Astrocyte of the cerebellum (primary cell): ENCODE measurements at regions not wholly inside any gene's neighbourhood (a gene's known extent, or its start where the extent isn't known, plus 50 kb on each side); places are given as distances from the start of the nearest gene placed in this dataset.

ENCODE experiments used
- DNase-seq: peaks from one replicate; pipeline ENCODE4 v3.0.0-alpha.2; 2011; ENCODE audit warnings: low read depth
- H3K4me3 ChIP-seq: 2 replicates; pipeline ENCODE4 v1.5.1; 2011; ENCODE audit warnings: mild to moderate bottlenecking, low read depth, low read length, moderate library complexity
- CTCF ChIP-seq: IDR thresholded peaks from 2 replicates; pipeline ENCODE4 v1.5.1; 2012; ENCODE audit warnings: low read length, low read depth, moderate library complexity, mild to moderate bottlenecking; ENCODE audit errors: missing control alignments
- in situ Hi-C: cut with HindIII; loops from 2 replicates; pipeline ENCODE4 v1.10.0; 2017; ENCODE audit warnings: low sequenced_read_pairs

DNA sequence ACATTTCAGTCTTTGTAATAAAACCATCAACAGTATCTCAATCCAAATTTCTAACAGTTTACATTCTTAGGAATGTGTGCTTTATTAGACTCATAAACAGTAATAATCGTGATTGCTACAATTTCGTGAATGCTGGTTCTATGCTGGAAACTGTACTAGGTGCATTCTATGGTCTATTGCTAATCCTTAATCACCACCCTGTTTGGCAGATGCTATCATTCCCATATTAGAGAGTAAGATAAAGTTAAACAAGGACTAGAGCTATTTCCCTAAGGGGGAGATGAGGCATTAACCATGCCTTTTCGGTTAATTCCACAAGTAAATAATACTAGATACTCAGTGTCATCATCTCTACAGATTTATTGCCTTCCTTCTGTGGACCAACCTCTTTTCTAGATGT lies 244.0 kb downstream of the PAX3 start:
- H3K4me3 ChIP-seq: no peak overlapping the region
- no peak for DNase-seq
- no peak for TF ChIP-seq CTCF
- in situ Hi-C loops: no loop called here

DNA sequence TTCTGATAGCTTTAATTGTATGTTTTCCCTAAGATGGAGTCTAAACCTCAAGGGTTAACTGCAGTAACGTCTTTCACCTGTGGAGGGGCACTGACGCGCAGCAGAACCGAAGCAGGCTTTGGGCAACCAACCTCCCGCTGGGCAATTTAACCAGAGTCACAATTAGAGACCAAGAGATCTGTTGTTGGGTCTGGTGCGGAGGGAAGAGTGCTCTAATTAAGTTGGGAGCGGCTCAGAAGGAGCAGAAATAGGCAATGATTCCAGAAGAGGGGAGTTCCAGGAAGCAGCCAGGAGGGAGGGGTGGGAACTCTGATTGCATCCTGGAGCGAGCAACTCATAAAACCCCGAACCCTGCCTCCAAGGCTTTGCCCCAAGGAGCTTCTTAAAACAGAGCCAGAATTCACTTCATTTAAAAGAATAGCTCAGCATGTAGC lies 245.8 kb downstream of the PAX3 start:
- TF ChIP-seq CTCF: peak; percentile 67
- no peak overlapping the region for H3K4me3 ChIP-seq
- in situ Hi-C loops: no loop called here
- no peak for DNase-seq

DNA sequence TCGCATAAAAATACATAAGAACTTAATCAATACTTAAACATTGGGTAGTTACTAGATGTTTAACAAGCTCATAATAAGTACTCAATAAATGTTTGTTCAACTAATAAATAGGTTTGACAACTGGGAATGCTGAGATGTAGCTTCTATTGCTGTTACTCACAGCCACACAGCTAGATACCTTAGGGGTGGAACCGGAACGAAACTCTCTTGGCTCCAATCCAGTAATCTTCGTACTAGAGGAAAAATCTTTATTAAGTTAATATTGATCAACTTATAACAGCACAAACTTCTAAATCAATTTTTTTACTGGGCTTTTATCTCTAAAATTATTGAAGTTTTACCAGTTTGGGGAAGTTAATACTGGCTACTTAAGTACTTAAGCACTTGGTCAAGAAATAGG lies 247.8 kb downstream of the PAX3 start:
- TF ChIP-seq CTCF: no peak
- no peak overlapping the region for H3K4me3 ChIP-seq
- in situ Hi-C loops: no loop called here
- DNase-seq: no peak

GRCh38 chr2:222049946-222050345 lies 248.9 kb downstream of the PAX3 start:
- no peak for TF ChIP-seq CTCF
- no peak overlapping the region for H3K4me3 ChIP-seq
- DNase-seq: peak; percentile 20
- in situ Hi-C loops: loop anchor here (25.0 kb wide), 2 partner anchors 262 to 562 kb away; a partner anchor contains a TSS

DNA sequence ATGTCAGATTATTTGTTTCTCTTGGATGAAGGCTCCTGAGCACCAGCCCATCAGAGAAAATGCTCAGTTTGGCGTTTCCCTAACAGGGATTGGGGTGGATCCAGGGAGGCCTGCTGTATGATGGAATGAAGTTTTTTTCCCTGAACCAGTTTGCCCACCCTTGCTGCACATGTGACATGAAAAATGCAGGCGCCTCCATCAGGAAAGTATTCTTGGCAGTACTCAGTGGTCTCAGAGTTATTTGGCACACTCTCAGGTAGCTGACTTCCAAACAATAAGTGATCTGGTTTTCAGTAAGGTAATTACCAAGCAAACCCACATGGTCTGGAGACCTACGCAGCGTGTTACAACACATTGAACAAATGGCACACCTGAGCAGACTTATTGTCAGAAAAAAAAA lies 254.9 kb downstream of the PAX3 start:
- no peak overlapping the region for H3K4me3 ChIP-seq
- DNase-seq: no peak
- in situ Hi-C loops: loop anchor here (25.0 kb wide), 2 partner anchors 268 to 568 kb away; a partner anchor contains a TSS
- no peak for TF ChIP-seq CTCF

GRCh38 chr2:222042666-222043065 lies 256.1 kb downstream of the PAX3 start:
- no peak for TF ChIP-seq CTCF
- in situ Hi-C loops: loop anchor here (25.0 kb wide), 2 partner anchors 270 to 570 kb away; a partner anchor contains a TSS
- DNase-seq: no peak
- no peak overlapping the region for H3K4me3 ChIP-seq

DNA sequence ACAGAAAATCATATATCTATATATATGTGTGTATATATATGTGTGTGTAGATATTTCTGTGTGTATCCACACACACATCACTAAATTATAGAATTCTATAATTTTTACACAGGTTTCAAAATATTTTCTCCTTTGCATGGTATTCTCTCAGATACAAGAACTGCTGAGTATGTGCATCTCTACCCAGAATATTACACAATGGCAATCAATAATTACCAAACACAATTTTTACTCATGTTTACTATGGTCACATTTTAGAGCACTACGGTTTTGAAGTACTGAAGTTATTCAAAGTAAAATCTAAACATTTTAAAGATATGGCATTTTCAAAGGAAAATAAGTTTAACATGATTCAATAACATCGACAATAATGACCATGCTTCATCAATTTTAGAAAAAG lies 258.5 kb downstream of the PAX3 start:
- no peak overlapping the region for H3K4me3 ChIP-seq
- no peak for TF ChIP-seq CTCF
- in situ Hi-C loops: loop anchor here (25.0 kb wide), 2 partner anchors 272 to 572 kb away; a partner anchor contains a TSS
- no peak for DNase-seq
